ENCODE measurements at regions not wholly inside any gene's neighbourhood (a gene's known extent, or its start where the extent isn't known, plus 50 kb on each side); places are given as distances from the start of the nearest gene placed in this dataset.
A peak's percentile ranks its signal among the peaks of the same experiment; 100 is the strongest.

DNA sequence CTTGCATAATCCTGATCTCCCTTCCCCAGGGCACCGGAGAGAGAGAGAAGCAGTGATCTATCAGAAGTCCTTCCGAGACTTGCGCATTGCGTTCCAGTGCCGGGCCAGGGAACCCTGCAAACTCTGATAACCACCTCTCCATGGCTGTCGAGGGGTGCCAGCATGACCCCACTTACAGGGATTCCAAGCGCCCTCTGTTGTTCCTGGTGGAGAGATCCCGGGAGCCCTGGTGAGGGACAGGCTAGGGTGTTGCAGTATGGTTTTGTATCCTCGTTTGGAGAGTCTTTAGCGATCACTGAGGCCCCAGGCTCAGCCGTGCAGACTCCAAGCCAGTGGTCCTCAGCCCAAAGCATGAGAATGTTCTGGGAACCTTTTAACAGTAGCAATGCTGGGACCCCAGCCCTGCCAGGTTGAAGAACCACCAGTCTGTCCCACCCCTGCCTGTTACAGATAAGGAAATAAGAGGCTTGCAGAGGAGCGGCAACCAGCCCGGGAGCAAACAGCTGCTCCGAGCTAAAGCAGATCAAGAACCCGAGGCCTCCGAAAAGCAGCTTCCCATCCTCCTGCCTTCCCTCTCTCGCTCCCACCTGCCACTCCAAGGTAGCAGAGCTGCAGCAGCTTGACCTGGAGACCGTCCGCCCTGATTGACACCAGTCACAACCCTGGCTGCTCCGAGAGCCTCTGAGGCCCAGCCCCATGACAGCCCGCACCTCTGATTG is 150.3 kb upstream of the RPL38 start:
- no peak for DNase-seq (ENCODE audit: low spot score)

DNA sequence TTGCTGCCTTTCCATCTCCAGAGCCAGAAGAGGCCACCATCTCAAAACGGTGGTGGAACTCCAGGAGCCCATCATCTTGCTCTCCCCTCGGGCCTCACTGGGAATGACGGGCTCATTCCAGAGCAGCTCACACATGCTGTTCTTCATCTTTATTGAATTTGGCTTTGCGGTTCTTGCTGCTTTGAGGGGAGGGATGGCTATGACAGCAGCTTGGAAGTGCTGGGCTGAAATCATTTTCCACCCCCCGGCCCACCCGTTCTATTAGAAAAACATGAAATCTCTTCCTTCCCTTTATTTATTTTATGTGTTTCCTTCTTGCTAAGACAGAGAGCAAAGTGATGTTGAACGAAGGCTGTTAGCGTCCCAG is 149.8 kb upstream of the RPL38 start:
- DNase-seq (ENCODE audit: low spot score): no peak

- no peak for DNase-seq (ENCODE audit: low spot score)
Measured at GRCh38 chr17:74054249-74054648, 149.2 kb upstream of the RPL38 start.

DNA sequence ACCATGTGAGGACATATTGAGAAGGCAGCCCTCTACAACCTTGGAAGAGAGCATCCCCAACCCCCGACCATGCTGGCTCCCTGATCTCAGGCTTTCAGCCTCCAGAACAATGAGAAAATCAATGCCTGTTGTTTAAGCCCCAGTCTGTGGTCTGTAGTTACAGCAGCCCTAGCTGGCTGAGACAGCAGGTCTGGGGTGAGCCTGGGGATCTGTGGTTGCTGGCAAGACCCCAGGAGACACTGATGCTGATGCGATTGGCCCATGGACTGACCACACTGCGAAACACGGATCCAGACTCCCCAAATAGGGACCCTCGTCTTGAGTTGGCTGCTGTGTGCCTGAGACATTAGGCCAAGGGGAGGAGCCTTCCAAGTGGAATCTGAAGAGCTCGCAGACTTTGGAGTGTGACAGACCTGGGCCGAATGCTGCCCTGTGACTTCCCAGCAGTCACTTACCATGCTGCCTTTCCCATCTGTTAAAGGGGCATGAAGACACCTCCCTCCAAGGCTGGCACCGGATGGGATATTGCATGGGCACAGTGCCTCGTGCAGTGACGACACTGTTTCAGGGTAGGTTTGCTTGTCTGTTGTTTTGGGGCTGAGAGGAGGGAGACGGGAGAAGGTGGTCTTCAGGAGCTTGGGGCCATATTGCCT is 147.8 kb upstream of the RPL38 start:
- no peak for DNase-seq (ENCODE audit: low spot score)

DNA sequence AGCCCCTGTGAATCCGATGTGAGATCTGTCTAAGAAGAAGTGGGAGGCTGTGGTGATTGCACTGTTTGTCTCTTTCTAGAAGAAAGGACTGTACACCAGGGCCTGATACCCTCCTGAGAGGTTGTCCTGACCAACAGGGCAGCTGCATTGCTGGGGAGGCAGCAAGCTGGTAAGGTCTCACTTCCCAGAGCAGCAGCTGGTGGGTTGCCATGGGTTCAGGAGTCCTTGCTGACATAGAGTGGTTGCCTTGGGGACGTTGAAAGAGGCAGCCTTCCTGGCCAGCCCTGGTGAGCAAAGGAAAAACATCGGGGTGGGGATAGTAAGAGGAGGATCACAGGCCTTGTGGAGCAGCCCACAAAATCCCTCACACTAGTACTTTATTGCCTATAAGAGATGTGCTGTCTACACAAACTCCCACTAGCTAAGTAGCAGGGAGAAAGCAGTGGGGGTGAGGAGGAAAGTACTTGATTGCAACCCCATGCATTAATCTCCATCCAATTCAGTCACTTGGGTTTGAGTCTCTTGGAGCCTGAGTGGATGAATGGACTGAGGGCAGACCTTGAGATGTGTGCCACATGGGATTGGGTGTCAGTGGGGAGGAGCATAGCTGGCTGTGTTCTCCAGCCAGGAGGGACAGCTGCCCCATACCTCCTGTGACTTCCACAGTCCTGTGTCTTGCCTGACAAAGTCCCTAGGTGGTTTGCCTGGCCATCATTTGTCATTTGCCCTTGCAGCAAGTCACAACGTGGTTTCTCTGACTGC is 143.8 kb upstream of the RPL38 start:
- DNase-seq (ENCODE audit: low spot score): no peak

GRCh38 chr17:74061758-74062157 is 141.7 kb upstream of the RPL38 start:
- no peak for DNase-seq (ENCODE audit: low spot score)

DNA sequence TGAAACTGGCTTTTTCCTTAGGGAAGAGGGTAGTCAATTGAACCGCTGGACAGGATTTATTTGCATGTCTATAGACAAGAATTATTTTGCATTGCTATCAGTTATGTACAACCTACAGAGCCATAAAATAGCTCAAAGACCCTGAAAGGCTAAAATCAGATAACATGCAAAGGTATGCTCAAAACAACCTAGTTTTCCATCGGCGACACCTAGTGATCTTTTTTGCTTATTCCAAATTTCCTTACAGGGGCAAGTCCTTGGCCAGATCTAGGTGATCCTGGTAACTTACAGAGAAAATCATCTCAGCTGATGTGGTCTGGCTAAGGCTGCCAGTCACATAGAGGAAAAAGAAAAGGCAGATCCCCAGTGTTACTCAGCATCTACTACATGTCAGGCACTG is 141.2 kb upstream of the RPL38 start:
- no peak for DNase-seq (ENCODE audit: low spot score)

DNA sequence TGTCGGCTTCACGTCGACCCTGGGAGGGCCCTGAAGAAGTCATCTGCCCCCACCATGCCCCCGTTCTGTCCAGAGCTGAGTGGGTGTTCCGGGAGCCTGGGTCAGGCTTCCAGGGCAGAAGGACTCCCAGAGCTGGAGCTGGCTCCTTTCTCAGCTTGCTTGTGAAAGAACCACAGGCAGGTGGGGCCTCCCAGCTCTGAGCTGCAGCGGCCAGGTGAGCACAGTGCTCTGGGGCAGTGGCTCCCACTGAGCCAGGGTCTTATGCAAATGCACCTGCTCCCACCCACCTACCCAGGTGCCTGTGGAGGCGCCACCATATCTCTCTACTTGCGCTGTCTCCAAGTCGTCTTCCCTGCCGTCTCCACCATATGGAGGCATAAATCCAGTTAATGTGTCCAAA is 140.0 kb upstream of the RPL38 start:
- DNase-seq (ENCODE audit: low spot score): no peak

DNA sequence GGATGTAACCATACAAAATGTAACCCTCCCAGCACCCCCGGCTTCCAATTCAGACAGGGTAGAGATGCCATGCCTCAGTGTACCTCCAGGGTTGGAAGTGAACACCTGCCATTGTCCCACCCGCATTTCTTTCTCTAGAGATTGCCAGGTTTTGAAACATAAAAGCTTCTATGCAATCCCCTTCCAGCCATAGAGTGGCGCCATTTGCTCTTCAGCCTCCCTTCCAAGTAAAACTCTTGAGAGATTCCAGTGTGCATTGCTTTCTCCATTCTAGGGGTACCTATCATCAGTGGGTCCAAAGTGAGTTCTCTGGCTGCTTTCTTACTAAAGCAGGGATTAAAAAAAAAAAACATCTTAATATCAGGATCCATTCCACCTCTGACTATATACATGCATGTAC is 133.1 kb upstream of the RPL38 start:
- no peak for DNase-seq (ENCODE audit: low spot score)

- no peak for DNase-seq (ENCODE audit: low spot score)
Measured at GRCh38 chr17:74070998-74071679, 132.3 kb upstream of the RPL38 start.

DNA sequence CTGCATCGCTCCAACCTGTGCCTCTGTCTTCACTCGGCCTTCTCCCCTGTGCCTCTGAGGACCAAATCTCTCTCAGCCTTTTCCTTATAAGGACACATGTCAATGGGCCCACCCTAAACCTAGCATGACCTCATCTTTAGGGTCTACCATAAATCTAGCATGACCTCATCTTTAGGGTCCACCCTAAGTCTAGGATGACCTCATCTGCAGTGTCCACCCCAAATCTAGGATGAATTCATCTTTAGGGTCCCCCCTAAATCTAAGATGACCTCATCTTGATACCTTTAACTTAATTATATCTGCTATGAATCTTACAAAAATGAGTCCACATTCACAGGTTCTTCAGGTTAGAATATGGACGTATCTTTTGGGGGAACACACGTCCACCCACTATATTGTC is 131.1 kb upstream of the RPL38 start:
- no peak for DNase-seq (ENCODE audit: low spot score)

- no peak for DNase-seq (ENCODE audit: low spot score)
Measured at GRCh38 chr17:74076446-74076845, 127.0 kb upstream of the RPL38 start.

DNA sequence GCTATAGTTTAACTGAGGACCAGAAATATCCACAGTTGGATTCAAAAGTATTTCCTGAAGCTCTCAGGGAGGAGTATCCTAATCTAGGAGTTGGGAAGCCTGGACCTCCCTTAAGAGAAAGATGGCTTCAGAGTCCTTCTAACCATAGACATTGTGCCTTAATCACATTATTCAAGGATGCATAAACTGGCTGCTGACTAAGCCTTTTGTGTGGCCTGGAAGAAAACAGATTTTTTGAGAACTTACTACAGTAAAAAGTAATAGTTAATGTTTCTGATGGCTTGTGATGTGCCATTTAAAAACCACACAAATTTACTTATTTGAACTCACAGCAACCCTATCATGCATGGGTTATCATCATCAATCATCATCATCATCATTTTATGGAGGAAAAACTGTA is 126.2 kb upstream of the RPL38 start:
- no peak for DNase-seq (ENCODE audit: low spot score)

GRCh38 chr17:74078363-74078941 is 125.0 kb upstream of the RPL38 start:
- no peak for DNase-seq (ENCODE audit: low spot score)

GRCh38 chr17:74079537-74080300 is 123.8 kb upstream of the RPL38 start:
- DNase-seq (ENCODE audit: low spot score): no peak

GRCh38 chr17:74080656-74081582 is 122.6 kb upstream of the RPL38 start:
- no peak for DNase-seq (ENCODE audit: low spot score)

DNA sequence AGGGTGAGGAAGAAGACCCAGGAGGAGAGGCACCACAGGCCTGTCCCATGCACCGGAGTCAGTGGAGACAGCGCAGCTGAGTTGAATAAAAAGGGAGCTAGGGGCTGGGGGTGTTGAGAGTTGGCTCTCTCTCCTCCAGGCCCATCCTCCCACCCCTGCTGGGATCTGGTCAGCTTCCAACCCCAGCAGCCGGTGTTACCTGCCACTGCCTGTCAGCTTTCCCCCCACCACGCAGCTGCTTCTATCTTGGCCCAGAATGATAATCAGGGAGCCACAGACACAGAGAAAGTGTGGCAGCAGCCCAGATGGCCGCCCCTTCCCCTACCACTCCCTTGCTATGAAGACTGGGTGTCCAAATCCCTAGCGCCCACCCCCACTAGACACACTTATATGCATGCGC is 120.6 kb upstream of the RPL38 start:
- no peak for DNase-seq (ENCODE audit: low spot score)

- DNase-seq (ENCODE audit: low spot score): no peak
Measured at GRCh38 chr17:74083321-74083720, 120.2 kb upstream of the RPL38 start.

DNA sequence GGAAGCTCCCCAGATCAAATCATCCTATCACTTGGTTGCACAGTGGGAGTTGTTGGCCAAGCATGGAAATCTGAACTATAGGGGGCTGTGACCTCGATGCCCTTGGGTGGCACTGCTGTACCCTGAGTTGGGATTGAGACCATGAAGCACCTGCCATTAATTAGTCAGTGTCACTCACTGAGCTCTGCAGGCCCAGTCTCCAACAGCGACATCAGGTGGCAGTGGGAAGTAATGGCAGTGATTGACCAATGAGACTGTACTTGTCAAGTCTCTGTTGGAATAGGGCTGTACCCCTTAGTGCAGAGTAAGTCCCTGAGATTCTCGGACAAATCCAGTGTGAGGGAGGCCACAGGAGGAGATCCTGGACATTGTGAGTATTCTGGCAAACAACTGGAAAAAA is 118.0 kb upstream of the RPL38 start:
- DNase-seq (ENCODE audit: low spot score): peak; percentile 23

DNA sequence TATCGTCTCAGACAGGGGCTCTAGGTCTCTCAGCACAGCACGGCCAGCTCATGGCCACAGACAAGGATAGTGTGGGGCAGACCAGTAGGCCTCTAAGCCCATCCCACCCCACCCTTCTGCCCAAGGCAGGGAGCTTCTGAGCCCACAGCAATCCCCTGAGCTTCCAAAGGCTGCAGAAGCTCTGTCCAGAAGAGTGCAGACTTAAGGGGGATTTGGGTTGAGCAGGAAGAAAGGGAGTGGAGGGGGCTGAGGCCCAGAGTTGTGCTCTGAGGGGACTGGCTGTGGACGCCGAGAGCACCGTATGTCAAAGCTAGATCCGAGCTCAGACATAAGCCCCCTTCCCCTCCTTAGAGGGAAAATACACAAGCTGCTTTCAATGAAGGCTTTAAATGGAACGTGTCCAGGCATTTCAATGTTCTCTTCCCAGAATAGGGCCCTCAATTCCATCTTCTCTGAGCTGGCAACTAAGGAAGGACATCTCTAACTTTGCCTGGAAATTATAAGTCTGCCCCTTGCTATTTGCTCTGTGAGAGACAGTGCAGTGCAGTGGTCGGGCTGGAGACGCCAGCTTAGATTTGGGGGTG is 116.4 kb upstream of the RPL38 start:
- DNase-seq (ENCODE audit: low spot score): no peak

All from COLO829 (cell line).